GM06990 (cell line): ENCODE measurements at regions not wholly inside any gene's neighbourhood (a gene's known extent, or its start where the extent isn't known, plus 50 kb on each side); places are given as distances from the start of the nearest gene placed in this dataset.

Experiments used
- DNase-seq: peaks from one replicate; pipeline ENCODE4 v3.0.0-alpha.2; 2011; ENCODE audit not compliant: insufficient read length; ENCODE audit errors: extremely low read depth
- H3K27me3 ChIP-seq: replicated peaks from 2 replicates; pipeline ENCODE4 v1.6.0; 2011; ENCODE audit warnings: low read length; ENCODE audit not compliant: control insufficient read depth, insufficient read depth
- H3K36me3 ChIP-seq: 2 replicates; pipeline ENCODE4 v1.5.1; 2011; ENCODE audit warnings: low read length; ENCODE audit not compliant: control insufficient read depth, insufficient read depth
- H3K4me3 ChIP-seq: replicated peaks from 2 replicates; pipeline ENCODE4 v1.5.1; 2011; ENCODE audit warnings: low read depth, mild to moderate bottlenecking, control low read depth, low read length
- CTCF ChIP-seq: IDR thresholded peaks from 2 replicates; pipeline ENCODE4 v1.5.1; 2011; ENCODE audit warnings: low read length, control low read depth, mild to moderate bottlenecking, inconsistent platforms; ENCODE audit not compliant: insufficient read depth, poor library complexity, severe bottlenecking

- no peak for DNase-seq
- no peak for TF ChIP-seq CTCF
- no peaks in the 10 kb centered on the region; the same call in 1 of the 2 replicates for H3K27me3 ChIP-seq
Observed at GRCh38 chr9:19512103-19512832, 103.5 kb downstream of the ACER2 start.

GRCh38 chr9:19511694-19512093, 102.9 kb downstream of the ACER2 start:
- no peak for DNase-seq
- no peaks in the 10 kb centered on the region; the same call in 1 of the 2 replicates for H3K27me3 ChIP-seq
- no peaks in the 10 kb centered on the region for H3K36me3 ChIP-seq
- no peak overlapping the region for H3K4me3 ChIP-seq
- TF ChIP-seq CTCF = no peak

More at GRCh38 chr9:19512103-19512832, 103.5 kb downstream of the ACER2 start:
- Histone ChIP-seq H3K36me3 (no peaks in the 10 kb centered on the region), H3K4me3 (no peak overlapping the region)

GRCh38 chr9:19510907-19511306, 102.1 kb downstream of the ACER2 start:
- H3K4me3 ChIP-seq = no peak overlapping the region
- H3K36me3 ChIP-seq = no peaks in the 10 kb centered on the region
- no peaks in the 10 kb centered on the region; the same call in 1 of the 2 replicates for H3K27me3 ChIP-seq
- TF ChIP-seq CTCF = no peak
- DNase-seq = no peak
